Naive thymus-derived CD4-positive, alpha-beta T cell (primary cell): ENCODE measurements at regions not wholly inside any gene's neighbourhood (a gene's known extent, or its start where the extent isn't known, plus 50 kb on each side); places are given as distances from the start of the nearest gene placed in this dataset.

Experiments used
- ATAC-seq: fragments of 150-1000 bp; cut with Tn5 transposase; 2 replicates; pipeline ENCODE4 v1.10.0; 2021; ENCODE audit warnings: mild to moderate bottlenecking, moderate library complexity
- CTCF ChIA-PET: fragments of 350-600 bp; sonication (Branson Sonifier 250); formaldehyde crosslinking; loops from one replicate; lab custom pipeline; 2021; ENCODE audit warnings: antibody characterized with exemption; lab: Charles Lee
- POLR2A ChIA-PET: fragments of 350-600 bp; sonication (Branson Sonifier 250); formaldehyde crosslinking; loops from one replicate; lab custom pipeline; 2021; ENCODE audit warnings: antibody characterized with exemption, inconsistent platforms; lab: Charles Lee
- DNase-seq, 9 donors: peaks; one replicate each; pipeline versions ENCODE4 v3.0.0 to v3.0.0-alpha.2; 2020 to 2022; ENCODE audit warnings: mixed read lengths in 1 of 9
- H3K27ac ChIP-seq: one replicate; pipeline ENCODE4 v1.7.0; 2013; ENCODE audit warnings: mild to moderate bottlenecking, low read depth, low read length, moderate library complexity
- H3K27me3 ChIP-seq, 2 donors: one replicate each; pipeline ENCODE4 v1.7.0; 2013; ENCODE audit warnings: low read length in 2 of 2, mild to moderate bottlenecking in 2 of 2, moderate library complexity in 2 of 2; ENCODE audit not compliant: control insufficient read depth in 2 of 2, insufficient read depth in 2 of 2
- H3K36me3 ChIP-seq, 3 experiments: 1 replicate in 2 of 3; 2 replicates in 1 of 3; pipeline ENCODE4 v1.7.0; 2013; ENCODE audit warnings: low read length in 3 of 3, mild to moderate bottlenecking in 3 of 3, moderate library complexity in 1 of 3; ENCODE audit not compliant: insufficient read depth in 3 of 3, control insufficient read depth in 2 of 3
- H3K4me1 ChIP-seq, 2 donors: one replicate each; pipeline ENCODE4 v1.7.0; 2013; ENCODE audit warnings: low read length in 2 of 2, mild to moderate bottlenecking in 2 of 2, moderate library complexity in 1 of 2; ENCODE audit not compliant: control insufficient read depth in 2 of 2, insufficient read depth in 2 of 2
- H3K4me3 ChIP-seq: 2 replicates; pipeline ENCODE4 v1.7.0; 2013; ENCODE audit warnings: mild to moderate bottlenecking, low read length
- H3K9me3 ChIP-seq, 3 experiments: 1 replicate in 2 of 3; 2 replicates in 1 of 3; pipeline ENCODE4 v1.7.0; 2013; ENCODE audit warnings: low read length in 3 of 3; ENCODE audit not compliant: control insufficient read depth in 2 of 3
- H3K27ac Mint-ChIP-seq, 9 donors: one replicate each; pipeline ENCODE4 v1.8.0; 2020 to 2022; ENCODE audit warnings: mixed read lengths in 9 of 9, mild to moderate bottlenecking in 8 of 9, moderate library complexity in 5 of 9, inconsistent platforms in 2 of 9
- H3K27me3 Mint-ChIP-seq, 5 donors: one replicate each; pipeline ENCODE4 v1.8.0; 2021 to 2022; ENCODE audit warnings: mixed read lengths in 5 of 5, mild to moderate bottlenecking in 1 of 5
- H3K36me3 Mint-ChIP-seq, 5 donors: one replicate each; pipeline ENCODE4 v1.8.0; 2020 to 2022; ENCODE audit warnings: mixed read lengths in 5 of 5, mild to moderate bottlenecking in 3 of 5, inconsistent platforms in 1 of 5
- H3K4me1 Mint-ChIP-seq, 7 donors: one replicate each; pipeline ENCODE4 v1.8.0; 2020 to 2022; ENCODE audit warnings: mixed read lengths in 7 of 7, mild to moderate bottlenecking in 3 of 7, inconsistent platforms in 1 of 7
- H3K4me3 Mint-ChIP-seq, 10 donors: one replicate each; pipeline ENCODE4 v1.8.0; 2020 to 2022; ENCODE audit warnings: mild to moderate bottlenecking in 10 of 10, mixed read lengths in 10 of 10, moderate library complexity in 6 of 10, inconsistent platforms in 2 of 10
- H3K9me3 Mint-ChIP-seq, 11 donors: one replicate each; pipeline ENCODE4 v1.8.0; 2020 to 2022; ENCODE audit warnings: mixed read lengths in 11 of 11, mild to moderate bottlenecking in 4 of 11, inconsistent platforms in 1 of 11, moderate library complexity in 1 of 11
- intact Hi-C, 2 donors: fragments of 100-400 bp; cut with micrococcal nuclease; formaldehyde crosslinking; loops; one replicate each; pipeline ENCODE4 v1.15.1; 2023

GRCh38 chr13:88189728-88190127 is 518.6 kb downstream of the SLITRK5 start:
- Mint-ChIP-seq H3K36me3 (no peaks in the 10 kb centered on the region), H3K4me3 (no peak overlapping the region), H3K27ac (no peak overlapping the region), H3K27me3 (no peaks in the 10 kb centered on the region), H3K9me3 (peaks cover 0 to 15% (median 3%) of the 10 kb centered on the region in 11 donors), H3K4me1 (no peaks in the 10 kb centered on the region)
- POLR2A ChIA-PET, result no interaction called here
- no peaks in the 10 kb centered on the region for H3K27me3 ChIP-seq
- ATAC-seq (no peak), DNase-seq (no peak)
- H3K4me3 ChIP-seq, result no peak overlapping the region
- intact Hi-C loops, result no loop called here
- CTCF ChIA-PET, result no interaction called here
- no peaks in the 10 kb centered on the region for H3K36me3 ChIP-seq
- no peaks in the 10 kb centered on the region for H3K9me3 ChIP-seq
- H3K27ac ChIP-seq, result no peak overlapping the region
- H3K4me1 ChIP-seq, result no peaks in the 10 kb centered on the region

GRCh38 chr13:88196106-88196505 is 524.9 kb downstream of the SLITRK5 start:
- ATAC-seq (no peak), DNase-seq (no peak)
- Mint-ChIP-seq H3K27ac (no peak overlapping the region), H3K4me1 (no peaks in the 10 kb centered on the region), H3K4me3 (no peak overlapping the region), H3K27me3 (no peaks in the 10 kb centered on the region), H3K9me3 (peaks cover 0 to 23% (median 9%) of the 10 kb centered on the region in 11 donors), H3K36me3 (peaks cover 0 to 4% (median 0%) of the 10 kb centered on the region in 5 donors)
- no peaks in the 10 kb centered on the region for H3K9me3 ChIP-seq
- H3K27me3 ChIP-seq, result no peaks in the 10 kb centered on the region
- POLR2A ChIA-PET, result no interaction called here
- no peaks in the 10 kb centered on the region for H3K36me3 ChIP-seq
- CTCF ChIA-PET, result no interaction called here
- H3K4me1 ChIP-seq, result no peaks in the 10 kb centered on the region
- H3K4me3 ChIP-seq, result no peak overlapping the region
- no peak overlapping the region for H3K27ac ChIP-seq
- intact Hi-C loops, result no loop called here

GRCh38 chr13:88217372-88217771 is 546.2 kb downstream of the SLITRK5 start:
- Mint-ChIP-seq H3K9me3 (peaks cover 0 to 14% (median 2%) of the 10 kb centered on the region in 11 donors), H3K27ac (no peak overlapping the region), H3K4me1 (no peaks in the 10 kb centered on the region), H3K36me3 (no peaks in the 10 kb centered on the region), H3K4me3 (no peak overlapping the region), H3K27me3 (no peaks in the 10 kb centered on the region)
- ChIA-PET CTCF (no interaction called here), POLR2A (no interaction called here)
- DNase-seq, result no peak
- ATAC-seq, result no peak
- Histone ChIP-seq H3K9me3 (no peaks in the 10 kb centered on the region), H3K4me3 (no peak overlapping the region), H3K27me3 (no peaks in the 10 kb centered on the region), H3K36me3 (no peaks in the 10 kb centered on the region), H3K4me1 (no peaks in the 10 kb centered on the region), H3K27ac (no peak overlapping the region)
- intact Hi-C loops, result no loop called here

GRCh38 chr13:88217883-88218282 is 546.7 kb downstream of the SLITRK5 start:
- CTCF ChIA-PET, result no interaction called here
- Mint-ChIP-seq H3K27ac (no peak overlapping the region), H3K4me3 (no peak overlapping the region), H3K9me3 (peaks cover 0 to 14% (median 2%) of the 10 kb centered on the region in 11 donors), H3K4me1 (no peaks in the 10 kb centered on the region), H3K27me3 (no peaks in the 10 kb centered on the region), H3K36me3 (no peaks in the 10 kb centered on the region)
- POLR2A ChIA-PET, result no interaction called here
- no peak for DNase-seq
- no peaks in the 10 kb centered on the region for H3K36me3 ChIP-seq
- no peaks in the 10 kb centered on the region for H3K27me3 ChIP-seq
- no peaks in the 10 kb centered on the region for H3K9me3 ChIP-seq
- no peak overlapping the region for H3K4me3 ChIP-seq
- intact Hi-C loops, result no loop called here
- no peak overlapping the region for H3K27ac ChIP-seq
- no peak for ATAC-seq
- H3K4me1 ChIP-seq, result no peaks in the 10 kb centered on the region

- intact Hi-C loops, result no loop called here
- no peak overlapping the region for H3K4me3 ChIP-seq
- Mint-ChIP-seq H3K27me3 (no peaks in the 10 kb centered on the region), H3K9me3 (peaks cover 0 to 11% (median 6%) of the 10 kb centered on the region in 11 donors), H3K36me3 (no peaks in the 10 kb centered on the region), H3K4me3 (no peak overlapping the region), H3K27ac (no peak overlapping the region), H3K4me1 (no peaks in the 10 kb centered on the region)
- H3K27me3 ChIP-seq, result no peaks in the 10 kb centered on the region
- no peak overlapping the region for H3K27ac ChIP-seq
- H3K4me1 ChIP-seq, result no peaks in the 10 kb centered on the region
- no peaks in the 10 kb centered on the region for H3K36me3 ChIP-seq
- ATAC-seq (no peak), DNase-seq (no peak)
- no peaks in the 10 kb centered on the region for H3K9me3 ChIP-seq
- CTCF ChIA-PET, result no interaction called here
- POLR2A ChIA-PET, result no interaction called here
Measured at GRCh38 chr13:88223958-88224357, 552.8 kb downstream of the SLITRK5 start.

GRCh38 chr13:88235441-88235840 is 564.3 kb downstream of the SLITRK5 start:
- no peaks in the 10 kb centered on the region for H3K27me3 Mint-ChIP-seq

GRCh38 chr13:88246239-88246638 is 575.1 kb downstream of the SLITRK5 start:
- no peaks in the 10 kb centered on the region for H3K27me3 ChIP-seq
- Mint-ChIP-seq H3K27ac (no peak overlapping the region), H3K4me3 (no peak overlapping the region), H3K4me1 (no peaks in the 10 kb centered on the region), H3K27me3 (no peaks in the 10 kb centered on the region), H3K36me3 (no peaks in the 10 kb centered on the region), H3K9me3 (peaks cover 0 to 3% (median 0%) of the 10 kb centered on the region in 11 donors)
- no peaks in the 10 kb centered on the region for H3K36me3 ChIP-seq
- no peak overlapping the region for H3K4me3 ChIP-seq
- intact Hi-C loops, result no loop called here
- no peaks in the 10 kb centered on the region for H3K9me3 ChIP-seq
- H3K4me1 ChIP-seq, result no peaks in the 10 kb centered on the region
- no peak for DNase-seq
- ChIA-PET POLR2A (no interaction called here), CTCF (no interaction called here)
- no peak overlapping the region for H3K27ac ChIP-seq
- no peak for ATAC-seq

More at GRCh38 chr13:88235441-88235840, 564.3 kb downstream of the SLITRK5 start:
- Histone ChIP-seq H3K9me3 (no peaks in the 10 kb centered on the region), H3K27ac (no peak overlapping the region), H3K36me3 (no peaks in the 10 kb centered on the region), H3K27me3 (no peaks in the 10 kb centered on the region), H3K4me3 (no peak overlapping the region), H3K4me1 (no peaks in the 10 kb centered on the region)
- CTCF ChIA-PET, result no interaction called here
- Mint-ChIP-seq H3K27ac (no peak overlapping the region), H3K4me3 (no peak overlapping the region), H3K36me3 (no peaks in the 10 kb centered on the region), H3K9me3 (peaks cover 0 to 4% (median 0%) of the 10 kb centered on the region in 11 donors), H3K4me1 (no peaks in the 10 kb centered on the region)
- ATAC-seq, result no peak
- POLR2A ChIA-PET, result no interaction called here
- DNase-seq, result no peak
- intact Hi-C loops, result no loop called here
